Right lobe of liver (tissue), 6 donors: ENCODE measurements at regions not wholly inside any gene's neighbourhood (a gene's known extent, or its start where the extent isn't known, plus 50 kb on each side); places are given as distances from the start of the nearest gene placed in this dataset.

Experiments
- ATAC-seq, 4 donors: fragments of 200-7000 bp; cut with Tn5 transposase; one replicate each; pipeline ENCODE4 v1.9.1; 2020; ENCODE audit warnings: mild to moderate bottlenecking in 4 of 4, moderate library complexity in 4 of 4
- DNase-seq, 3 donors: peaks; one replicate each; pipeline ENCODE4 v3.0.0-alpha.2; 2020
- H3K27ac ChIP-seq, 3 donors: fragments of 200-600 bp; one replicate each; pipeline ENCODE4 v1.8.0; 2022
- H3K27me3 ChIP-seq, 2 donors: fragments of 200-600 bp; one replicate each; pipeline ENCODE4 v1.8.0; 2022
- H3K36me3 ChIP-seq, 4 donors: fragments of 200-600 bp; sonication (generic) in 1 of 4; one replicate each; pipeline versions ENCODE4 v1.5.1 to v1.8.0; 2017 to 2022; ENCODE audit warnings: control low read depth in 1 of 4
- H3K4me1 ChIP-seq, 4 donors: fragments of 200-600 bp; sonication (generic) in 1 of 4; one replicate each; pipeline versions ENCODE4 v1.5.1 to v1.8.0; 2017 to 2022; ENCODE audit warnings: control low read depth in 1 of 4
- H3K4me3 ChIP-seq, 3 donors: fragments of 200-600 bp; one replicate each; pipeline ENCODE4 v1.8.0; 2022
- H3K9me3 ChIP-seq, 4 donors: fragments of 200-600 bp; sonication (generic) in 1 of 4; one replicate each; pipeline versions ENCODE4 v1.5.1 to v1.8.0; 2017 to 2022; ENCODE audit warnings: control low read depth in 1 of 4
- CTCF ChIP-seq, 4 donors: fragments of 200-600 bp in 3 of 4; fragments of 450-650 bp in 1 of 4; IDR thresholded peaks; one replicate each; pipeline versions ENCODE4 v1.5.1 to v1.8.0; 2016 to 2022; ENCODE audit warnings: antibody characterized with exemption in 4 of 4, mild to moderate bottlenecking in 2 of 4
- POLR2A ChIP-seq: fragments of 450-650 bp; IDR thresholded peaks from one replicate; pipeline ENCODE4 v1.6.1; 2017; ENCODE audit warnings: antibody characterized with exemption, mild to moderate bottlenecking
- WGBS: methylation state at CpG from one replicate; pipeline ENCODE4 v1.1.6; 2018; ENCODE audit warnings: low coverage, low lambda C conversion rate; ENCODE audit not compliant: insufficient coverage; ENCODE audit errors: missing lambda C conversion rate; 5-methylcytosine and 5-hydroxymethylcytosine counted together
- intact Hi-C, 2 donors: fragments of 100-400 bp; cut with DNase I; formaldehyde crosslinking; loops; one replicate each; pipeline versions ENCODE4 v1.11.2 to v1.14.1; 2022
- donor health status: DM: no; HTN: yes; CAD: no.
- donor health status: DM: no; HTN: no; CAD: no.
- donor health status: DM: no; HTN: no; CAD: no.
- donor health status: DM: no; HTN: yes; CAD: no.
- donor health status: DM: no; HTN: yes; CAD: no.

DNA sequence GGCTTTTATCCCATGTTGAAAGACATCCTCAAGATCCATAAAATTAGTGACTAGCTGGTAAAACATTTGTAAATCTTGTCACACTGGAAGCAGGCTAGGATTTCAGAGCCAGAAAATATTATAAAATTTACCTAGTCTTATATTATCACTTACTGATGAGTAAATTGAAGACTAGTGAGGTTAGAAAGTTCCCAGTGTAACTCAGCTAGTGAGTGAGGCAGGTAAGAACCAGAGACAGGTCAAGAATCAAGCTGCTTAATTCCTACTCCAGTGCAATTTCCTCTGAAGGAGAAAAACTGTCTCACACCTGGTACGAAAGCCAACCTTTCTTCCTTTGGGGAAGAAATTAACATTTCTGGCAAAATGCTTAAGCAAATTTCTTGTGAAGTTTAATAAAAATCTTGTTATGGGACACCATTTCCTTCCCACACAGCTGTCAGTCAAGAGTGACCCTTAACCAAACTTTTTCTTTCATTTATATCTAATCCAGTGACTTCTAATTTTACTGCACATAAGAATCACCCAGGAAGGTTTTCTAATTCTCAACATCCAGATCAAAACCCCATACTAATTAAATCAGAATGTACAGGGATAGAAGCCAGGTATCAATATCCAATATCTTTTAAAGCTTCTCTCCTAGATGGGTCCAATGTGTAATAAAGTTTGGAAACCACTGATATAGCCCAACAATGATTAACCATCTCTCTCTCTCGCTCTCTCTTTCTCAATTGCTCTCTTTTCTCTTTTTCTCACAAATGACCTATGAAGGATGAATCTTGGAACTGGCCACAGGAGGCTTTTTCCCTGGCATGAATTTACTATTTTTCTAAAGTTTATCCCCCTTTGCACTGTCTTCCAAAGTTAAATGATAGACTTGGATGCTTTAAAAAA, 264.3 kb upstream of the SLC39A10 start:
- 51% methylated on average over 2 of the region's 2 CpGs for WGBS
- no peaks in the 10 kb centered on the region for H3K9me3 ChIP-seq

DNA sequence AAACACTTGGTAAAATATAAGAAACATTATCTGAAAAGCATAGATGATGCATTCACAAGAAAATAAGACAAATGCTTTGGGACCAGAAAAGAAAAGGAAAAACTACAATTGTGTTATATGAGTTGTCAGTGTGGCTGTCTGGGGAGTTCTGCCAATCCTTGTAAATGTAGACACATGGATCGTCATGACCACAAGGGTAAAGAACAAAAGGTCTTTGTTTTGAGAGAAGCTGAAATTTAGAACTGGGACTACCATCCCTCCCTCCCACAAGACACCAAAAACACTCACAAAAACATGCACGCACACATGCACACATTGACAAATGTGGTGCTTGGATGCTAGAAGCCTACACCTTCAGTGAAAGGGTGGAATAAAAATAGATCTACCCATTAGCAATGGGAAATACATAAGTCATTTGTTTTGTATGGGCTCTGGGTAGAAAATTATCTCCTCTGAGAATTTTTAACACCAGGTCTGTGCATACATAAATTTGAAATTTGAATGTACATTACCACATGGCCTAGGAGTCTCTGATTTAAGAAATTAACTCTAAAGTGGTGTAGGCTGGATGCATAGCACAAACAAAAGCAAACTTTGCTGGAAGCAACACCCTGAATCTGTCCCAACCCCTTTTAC, 266.2 kb upstream of the SLC39A10 start:
- no peaks in the 10 kb centered on the region for H3K36me3 ChIP-seq
- H3K4me3 ChIP-seq = no peak overlapping the region
- WGBS = 76% methylated on average over 2 of the region's 2 CpGs
- DNase-seq (no peak), ATAC-seq (no peak)
- no peaks in the 10 kb centered on the region for H3K27me3 ChIP-seq
- no peaks in the 10 kb centered on the region for H3K9me3 ChIP-seq
- intact Hi-C loops = no loop called here
- TF ChIP-seq POLR2A = no peak
- no peak for TF ChIP-seq CTCF (IDR thresholded peaks at IDR 0.05)
- H3K4me1 ChIP-seq = no peaks in the 10 kb centered on the region
- H3K27ac ChIP-seq = no peak overlapping the region

More for the DNA sequence above, 264.3 kb upstream of the SLC39A10 start:
- intact Hi-C loops = no loop called here
- ATAC-seq (no peak), DNase-seq (no peak)
- TF ChIP-seq CTCF (IDR thresholded peaks at IDR 0.05) (no peak), POLR2A (no peak)
- no peak overlapping the region for H3K4me3 ChIP-seq
- no peaks in the 10 kb centered on the region for H3K27me3 ChIP-seq
- H3K4me1 ChIP-seq = no peaks in the 10 kb centered on the region
- H3K27ac ChIP-seq = no peak overlapping the region
- no peaks in the 10 kb centered on the region for H3K36me3 ChIP-seq

- H3K27me3 ChIP-seq = no peaks in the 10 kb centered on the region
- H3K9me3 ChIP-seq = no peaks in the 10 kb centered on the region
- no peak for ATAC-seq
- intact Hi-C loops = no loop called here
- no peak overlapping the region for H3K27ac ChIP-seq
- H3K36me3 ChIP-seq = no peaks in the 10 kb centered on the region
- DNase-seq = no peak
- H3K4me3 ChIP-seq = no peak overlapping the region
- TF ChIP-seq CTCF (IDR thresholded peaks at IDR 0.05) = no peak
- no peak for TF ChIP-seq POLR2A
- no peaks in the 10 kb centered on the region for H3K4me1 ChIP-seq
These were observed 269.0 kb upstream of the SLC39A10 start for GRCh38 chr2:195388028-195388427.

- Histone ChIP-seq H3K36me3 (no peaks in the 10 kb centered on the region), H3K27ac (no peak overlapping the region), H3K9me3 (no peaks in the 10 kb centered on the region), H3K27me3 (no peaks in the 10 kb centered on the region), H3K4me1 (no peaks in the 10 kb centered on the region), H3K4me3 (no peak overlapping the region)
- WGBS = 32% methylated on average over 2 of the region's 2 CpGs
- intact Hi-C loops = no loop called here
- DNase-seq (no peak), ATAC-seq (no peak)
- TF ChIP-seq CTCF (IDR thresholded peaks at IDR 0.05) (no peak), POLR2A (no peak)
These were observed 274.8 kb upstream of the SLC39A10 start for GRCh38 chr2:195382186-195382585.
